ENCODE measurements at regions not wholly inside any gene's neighbourhood (a gene's known extent, or its start where the extent isn't known, plus 50 kb on each side); places are given as distances from the start of the nearest gene placed in this dataset.
"Not testable (repeated sequence)": the region's sequence is repeated elsewhere in the genome, so short reads cannot be mapped to it uniquely, and the experiment has no call there.

- no peak for DNase-seq
These were observed 118.5 kb upstream of the CHST15 start for GRCh38 chr10:124211921-124212320.

- no peak for DNase-seq
These were observed 116.9 kb upstream of the CHST15 start for GRCh38 chr10:124210263-124210662.

GRCh38 chr10:124207391-124207790 lies 114.0 kb upstream of the CHST15 start:
- DNase-seq, result no peak

- no peak for DNase-seq
These were observed 113.2 kb upstream of the CHST15 start for GRCh38 chr10:124206616-124207015.

GRCh38 chr10:124205432-124205831 lies 112.0 kb upstream of the CHST15 start:
- no peak for DNase-seq

GRCh38 chr10:124204726-124205125 lies 111.3 kb upstream of the CHST15 start:
- no peak for DNase-seq

GRCh38 chr10:124200011-124200410 lies 106.6 kb upstream of the CHST15 start:
- no peak for DNase-seq

- no peak for DNase-seq
These were observed 105.5 kb upstream of the CHST15 start for GRCh38 chr10:124198871-124199270.

GRCh38 chr10:124198125-124198501 lies 104.7 kb upstream of the CHST15 start:
- DNase-seq, result no peak

GRCh38 chr10:124197371-124198124 lies 104.2 kb upstream of the CHST15 start:
- DNase-seq, result peak; percentile 60

- DNase-seq, result no peak
These were observed 103.3 kb upstream of the CHST15 start for GRCh38 chr10:124196659-124197058.

GRCh38 chr10:124194199-124194824 lies 100.9 kb upstream of the CHST15 start:
- no peak for DNase-seq

- no peak for DNase-seq
These were observed 99.9 kb upstream of the CHST15 start for GRCh38 chr10:124193309-124193696.

- not testable (repeated sequence) for DNase-seq
These were observed 99.4 kb upstream of the CHST15 start for GRCh38 chr10:124192664-124193308.

- not testable (repeated sequence) for DNase-seq
These were observed 97.1 kb upstream of the CHST15 start for GRCh38 chr10:124190476-124190875.

GRCh38 chr10:124186956-124187355 lies 93.6 kb upstream of the CHST15 start:
- DNase-seq, result no peak

- no peak for DNase-seq
These were observed 91.7 kb upstream of the CHST15 start for GRCh38 chr10:124185084-124185483.

- DNase-seq, result no peak
These were observed 90.9 kb upstream of the CHST15 start for GRCh38 chr10:124184208-124184830.

- no peak for DNase-seq
These were observed 90.2 kb upstream of the CHST15 start for GRCh38 chr10:124183617-124184016.

GRCh38 chr10:124182088-124182541 lies 88.7 kb upstream of the CHST15 start:
- no peak for DNase-seq

- no peak for DNase-seq
These were observed 88.3 kb upstream of the CHST15 start for GRCh38 chr10:124181656-124182055.

GRCh38 chr10:124180947-124181549 lies 87.7 kb upstream of the CHST15 start:
- DNase-seq, result no peak

Data from tongue (tissue), 1 donor.